ENCODE measurements at regions not wholly inside any gene's neighbourhood (a gene's known extent, or its start where the extent isn't known, plus 50 kb on each side); places are given as distances from the start of the nearest gene placed in this dataset.
"Not testable (repeated sequence)": the region's sequence is repeated elsewhere in the genome, so short reads cannot be mapped to it uniquely, and the experiment has no call there.

- DNase-seq (ENCODE audit: low spot score) (no peak), FAIRE-seq (no peak)
These were observed 84.4 kb upstream of the SRD5A2 start for GRCh38 chr2:31664949-31665724.

DNA sequence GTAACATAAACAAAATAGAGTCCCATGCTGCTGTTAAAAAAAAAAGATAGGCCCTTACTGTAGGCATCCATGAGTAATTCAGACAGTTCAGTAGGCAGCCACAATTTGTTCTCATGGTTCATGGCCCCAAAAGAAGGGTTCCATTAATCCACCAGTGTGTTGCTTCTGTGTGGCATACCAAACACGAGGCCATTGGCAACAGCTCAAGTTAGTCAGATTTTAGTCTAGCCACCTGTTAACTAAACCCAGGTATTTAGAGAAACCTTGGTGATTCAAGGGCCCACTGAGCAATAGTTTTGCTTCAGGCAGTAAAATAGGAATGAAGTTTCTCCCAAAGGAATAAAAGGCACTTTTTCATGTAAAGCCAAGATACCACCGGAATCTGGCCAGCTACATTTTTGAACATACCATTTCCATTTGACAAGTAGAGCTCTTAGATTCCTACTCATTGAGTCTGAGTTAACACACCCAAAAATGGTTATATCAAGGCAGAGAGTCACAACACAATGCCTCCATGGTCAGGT lies 80.1 kb upstream of the SRD5A2 start:
- DNase-seq (ENCODE audit: low spot score): no peak
- no peak for FAIRE-seq

DNA sequence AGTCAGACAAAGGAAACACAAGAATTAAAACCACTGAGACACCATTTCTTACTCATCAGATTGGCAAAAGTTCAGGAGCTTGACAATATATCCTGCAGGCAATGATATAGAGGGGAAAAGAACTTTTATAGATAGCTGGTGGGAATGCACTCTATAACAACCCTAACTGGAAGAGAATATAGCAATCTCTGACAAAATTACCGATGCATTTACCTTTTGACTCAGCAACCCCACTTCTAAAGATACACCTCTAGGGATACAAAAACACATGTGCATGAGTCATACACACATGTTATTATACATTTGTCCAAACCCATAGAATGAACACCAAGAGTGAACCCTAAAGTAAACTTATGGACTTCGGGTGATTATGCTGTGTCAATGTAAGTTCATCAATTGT lies 79.4 kb upstream of the SRD5A2 start:
- DNase-seq (ENCODE audit: low spot score) (no peak), FAIRE-seq (no peak)

- DNase-seq (ENCODE audit: low spot score) (no peak), FAIRE-seq (no peak)
These were observed 73.5 kb upstream of the SRD5A2 start for GRCh38 chr2:31654241-31654640.

DNA sequence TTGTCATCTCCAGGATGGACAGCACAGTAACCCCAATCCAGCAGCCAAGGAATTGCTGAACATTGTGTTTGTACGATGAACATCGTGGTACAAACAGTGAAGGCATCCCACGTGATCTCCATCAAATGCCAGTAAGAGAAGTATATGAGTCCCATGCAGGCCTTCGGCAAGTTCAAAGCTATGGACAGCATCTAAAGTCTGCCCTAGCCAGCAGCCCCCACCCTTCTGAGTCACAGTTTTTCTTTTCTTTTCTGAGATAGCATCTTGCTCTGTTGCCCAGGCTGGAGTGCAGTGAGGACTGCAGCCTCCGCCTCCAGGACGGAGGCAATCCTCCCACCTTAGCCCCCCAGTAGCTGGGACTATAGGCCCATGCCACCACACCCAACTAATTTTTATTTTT lies 71.0 kb upstream of the SRD5A2 start:
- no peak for FAIRE-seq
- DNase-seq (ENCODE audit: low spot score): no peak

GRCh38 chr2:31651267-31651666 lies 70.5 kb upstream of the SRD5A2 start:
- FAIRE-seq (peak; percentile 32), DNase-seq (ENCODE audit: low spot score) (no peak)

- FAIRE-seq: no peak
- DNase-seq (ENCODE audit: low spot score): no peak
These were observed 63.8 kb upstream of the SRD5A2 start for GRCh38 chr2:31644551-31644950.

DNA sequence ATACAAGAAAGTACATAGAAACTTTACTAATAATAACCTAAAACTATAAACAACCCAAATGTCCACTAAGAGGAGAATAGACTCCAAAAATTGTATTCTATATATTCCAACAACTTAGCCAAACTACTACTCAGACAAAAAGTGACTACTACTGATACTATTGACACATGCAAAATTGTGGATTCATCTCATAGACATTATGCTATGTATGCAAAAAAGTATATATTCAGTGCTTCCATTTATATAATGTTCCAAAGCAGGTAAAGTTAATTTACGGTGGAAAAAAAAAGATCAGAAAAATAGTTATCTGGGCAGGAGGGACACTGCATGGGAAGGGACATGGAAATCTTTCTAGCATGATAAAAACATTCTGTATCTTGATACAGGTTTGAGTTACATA lies 62.0 kb upstream of the SRD5A2 start:
- FAIRE-seq (no peak), DNase-seq (ENCODE audit: low spot score) (no peak)

DNA sequence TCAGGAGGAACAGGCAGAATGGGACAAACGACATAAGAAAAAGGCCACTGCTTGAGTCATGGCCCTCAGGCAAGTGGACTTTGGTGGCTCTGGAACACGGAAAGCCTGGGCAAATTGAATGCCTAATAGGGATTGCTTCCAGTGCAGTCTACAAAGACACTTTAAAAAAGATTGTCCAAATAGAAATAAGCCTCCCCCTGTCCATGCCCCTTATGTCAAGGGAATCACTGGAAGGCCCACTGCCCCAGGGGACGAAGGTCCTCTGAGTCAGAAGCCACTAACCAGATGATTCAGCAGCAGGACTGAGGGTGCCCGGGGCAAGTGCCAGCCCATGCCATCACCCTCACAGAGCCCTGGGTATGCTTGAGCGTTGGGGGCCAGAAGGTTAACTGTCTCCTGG lies 51.5 kb upstream of the SRD5A2 start:
- not testable (repeated sequence) for DNase-seq (ENCODE audit: low spot score); FAIRE-seq
